GM21825 (cell line): ENCODE measurements at regions not wholly inside any gene's neighbourhood (a gene's known extent, or its start where the extent isn't known, plus 50 kb on each side); places are given as distances from the start of the nearest gene placed in this dataset.

Source experiments
- ATAC-seq: cut with Tn5 transposase; IDR thresholded peaks from one replicate; pipeline ENCODE4 v1.9.1; 2021; ENCODE audit warnings: mild to moderate bottlenecking, moderate library complexity; ENCODE audit not compliant: unreplicated experiment

- ATAC-seq = no peak
Measured at GRCh38 chr5:168002116-168002515, 289.3 kb upstream of the WWC1 start.

DNA sequence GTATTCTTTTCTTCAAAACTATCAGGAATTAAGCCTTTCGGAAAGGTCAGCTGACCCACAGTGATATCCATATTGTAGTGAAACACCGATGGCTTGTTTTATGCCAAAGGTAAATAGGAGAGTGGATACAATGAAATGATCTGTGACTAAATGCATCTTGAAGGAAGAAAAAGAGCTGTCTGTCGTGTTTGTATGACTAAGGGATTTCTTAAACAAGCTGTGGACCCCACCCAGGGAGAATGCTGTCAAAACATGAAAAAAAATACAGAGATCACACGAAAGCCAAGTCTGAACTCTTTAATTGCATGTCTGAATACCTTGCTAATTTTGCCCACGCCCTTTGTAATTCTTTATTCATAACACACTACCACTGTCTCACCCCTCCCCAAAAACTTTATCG is 286.4 kb upstream of the WWC1 start:
- no peak for ATAC-seq

GRCh38 chr5:168005936-168006335 is 285.5 kb upstream of the WWC1 start:
- no peak for ATAC-seq

DNA sequence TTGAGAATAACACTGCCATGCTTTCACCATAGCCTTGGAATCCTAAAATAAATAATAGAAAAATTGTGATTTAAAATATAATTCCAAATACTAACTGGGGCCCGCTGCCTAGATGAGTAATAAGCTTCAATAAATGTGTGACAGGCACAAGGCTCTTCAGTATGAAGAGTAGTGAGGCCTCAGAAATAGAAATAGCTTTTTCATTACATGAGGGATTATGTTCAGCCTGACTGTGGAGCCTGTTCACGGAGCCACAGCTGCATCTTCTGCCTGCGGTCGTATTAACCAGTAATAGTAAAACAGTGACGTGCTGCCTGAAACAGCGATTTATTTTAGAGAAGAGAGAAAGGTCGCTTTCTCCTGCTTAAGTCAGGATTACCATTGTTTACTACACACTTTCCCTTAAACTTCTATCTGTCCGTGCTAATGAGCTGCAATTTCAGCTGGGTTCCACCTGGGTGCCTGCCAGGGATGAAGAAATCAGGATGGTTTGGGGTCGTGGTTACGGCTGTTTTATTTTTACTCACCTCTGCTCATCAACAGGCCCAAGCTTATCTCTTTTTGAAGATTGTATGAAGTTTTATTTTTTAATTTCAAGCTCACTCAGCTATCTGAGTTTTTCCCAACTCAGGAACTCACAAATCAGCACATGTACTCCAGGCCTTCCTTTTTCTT is 284.9 kb upstream of the WWC1 start:
- ATAC-seq = no peak

DNA sequence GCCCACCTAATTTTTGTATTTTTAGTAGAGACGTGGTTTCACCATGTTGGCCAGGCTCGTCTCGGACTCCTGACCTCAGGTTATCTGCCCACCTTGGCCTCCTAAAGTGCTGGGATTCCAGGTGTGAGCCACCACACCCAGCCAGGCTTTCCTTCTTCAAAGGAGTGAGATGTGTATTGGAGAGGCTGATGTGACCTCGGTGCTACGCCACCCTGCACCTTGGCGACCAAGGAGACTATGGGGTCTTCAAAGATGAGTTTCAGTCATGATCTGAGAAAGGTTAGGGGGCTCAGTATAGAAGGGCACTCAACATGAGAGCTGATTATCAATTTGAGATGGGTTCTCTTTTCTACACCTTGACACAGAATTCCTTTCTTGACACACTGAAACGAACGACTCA is 284.2 kb upstream of the WWC1 start:
- no peak for ATAC-seq

GRCh38 chr5:168008555-168008954 is 282.9 kb upstream of the WWC1 start:
- ATAC-seq = no peak

GRCh38 chr5:168011096-168011495 is 280.3 kb upstream of the WWC1 start:
- no peak for ATAC-seq

- no peak for ATAC-seq
Measured at GRCh38 chr5:168012006-168012405, 279.4 kb upstream of the WWC1 start.

DNA sequence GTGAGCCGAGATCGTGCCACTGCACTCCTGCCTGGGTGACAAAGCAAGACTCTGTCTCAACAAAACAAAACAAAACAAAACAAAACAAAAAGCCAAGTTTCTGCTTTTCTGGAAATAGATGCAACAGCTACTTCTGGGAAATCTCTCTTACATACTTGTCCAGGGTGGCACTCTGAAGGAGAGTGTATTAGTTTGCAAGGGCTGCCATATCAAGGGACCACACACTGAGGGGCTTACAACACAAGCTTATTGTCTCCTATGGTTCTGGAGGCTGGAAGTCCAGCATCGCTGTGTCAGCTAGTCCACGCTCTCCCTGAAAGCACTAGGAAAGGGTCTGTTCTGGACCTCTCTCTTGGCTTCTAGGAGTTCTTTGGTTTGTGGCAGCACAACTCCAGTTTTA is 277.9 kb upstream of the WWC1 start:
- ATAC-seq = no peak

GRCh38 chr5:168014433-168015123 is 276.9 kb upstream of the WWC1 start:
- ATAC-seq = no peak

DNA sequence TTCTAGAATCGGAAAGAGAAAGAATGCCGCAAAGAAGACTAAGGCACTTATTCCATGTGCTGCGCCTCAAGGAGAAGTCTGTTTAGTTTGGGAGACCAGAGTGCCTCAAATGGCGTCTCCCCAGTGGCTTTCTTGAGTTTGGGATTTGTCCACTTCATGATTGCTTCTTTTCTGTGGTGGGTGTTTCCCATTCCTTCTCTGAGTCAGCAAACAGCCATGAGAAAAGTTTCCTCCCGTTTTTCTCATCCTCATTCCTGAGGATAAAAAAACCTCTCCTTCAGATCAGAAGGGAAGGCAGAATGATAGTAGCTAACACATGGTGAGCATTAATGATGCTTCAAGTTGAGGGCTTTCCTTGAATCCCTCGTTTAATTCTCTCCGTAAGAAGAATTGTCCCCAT is 275.9 kb upstream of the WWC1 start:
- no peak for ATAC-seq

- ATAC-seq = no peak
Measured at GRCh38 chr5:168017313-168017712, 274.1 kb upstream of the WWC1 start.

DNA sequence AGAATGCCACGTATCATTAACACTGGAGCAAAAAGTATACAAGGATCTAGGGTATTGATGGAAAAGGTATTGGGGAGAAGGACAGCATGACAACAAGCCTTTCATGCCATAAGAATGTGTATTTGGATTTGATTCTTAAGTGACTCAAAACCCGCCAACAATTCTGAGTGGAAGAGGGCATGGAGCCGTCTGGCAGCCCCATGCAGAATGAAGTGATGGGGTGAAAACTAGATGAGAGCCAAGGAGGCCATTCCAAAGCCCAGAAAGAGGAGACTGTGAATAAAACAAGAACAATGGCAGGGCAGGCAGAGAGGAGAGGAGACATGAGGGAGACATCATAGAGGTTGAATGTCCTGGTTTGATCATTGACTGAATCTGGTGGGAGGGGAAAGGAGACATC is 272.3 kb upstream of the WWC1 start:
- no peak for ATAC-seq

DNA sequence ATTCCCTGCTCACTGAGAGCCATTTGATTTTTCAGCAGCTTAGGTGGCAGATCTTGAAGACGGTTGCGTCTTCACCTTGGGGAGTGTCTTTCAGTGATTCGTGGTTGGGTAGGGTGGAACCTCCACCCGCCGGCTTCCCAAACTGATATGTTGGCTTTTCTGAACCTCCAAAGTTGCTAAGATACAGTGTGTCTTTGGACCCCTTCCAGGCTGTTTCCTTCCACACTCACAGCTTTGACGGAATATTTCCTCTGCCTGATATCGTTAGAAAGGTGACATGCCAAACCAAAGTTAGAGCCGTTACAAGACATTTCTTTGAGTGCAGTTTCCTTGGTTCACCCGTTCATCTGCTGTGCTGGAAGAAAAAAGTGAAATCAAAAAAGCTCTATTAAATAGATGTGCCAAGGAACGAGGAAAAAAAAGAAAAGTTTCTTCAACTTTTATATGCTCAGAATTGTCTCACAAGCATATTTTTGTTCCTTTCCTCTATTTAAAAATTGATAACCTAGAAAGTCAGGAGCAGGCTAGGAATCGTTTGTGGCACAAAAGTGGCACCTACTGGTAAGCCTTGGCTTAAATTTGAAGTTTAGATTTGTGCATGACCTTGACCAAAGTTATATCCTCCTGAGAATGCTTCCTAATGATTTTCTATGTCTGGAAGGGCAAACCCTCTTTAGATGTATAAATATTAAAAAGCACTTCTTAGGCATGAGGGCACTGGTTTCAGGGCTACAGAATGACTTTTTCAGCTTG is 270.7 kb upstream of the WWC1 start:
- ATAC-seq = no peak

DNA sequence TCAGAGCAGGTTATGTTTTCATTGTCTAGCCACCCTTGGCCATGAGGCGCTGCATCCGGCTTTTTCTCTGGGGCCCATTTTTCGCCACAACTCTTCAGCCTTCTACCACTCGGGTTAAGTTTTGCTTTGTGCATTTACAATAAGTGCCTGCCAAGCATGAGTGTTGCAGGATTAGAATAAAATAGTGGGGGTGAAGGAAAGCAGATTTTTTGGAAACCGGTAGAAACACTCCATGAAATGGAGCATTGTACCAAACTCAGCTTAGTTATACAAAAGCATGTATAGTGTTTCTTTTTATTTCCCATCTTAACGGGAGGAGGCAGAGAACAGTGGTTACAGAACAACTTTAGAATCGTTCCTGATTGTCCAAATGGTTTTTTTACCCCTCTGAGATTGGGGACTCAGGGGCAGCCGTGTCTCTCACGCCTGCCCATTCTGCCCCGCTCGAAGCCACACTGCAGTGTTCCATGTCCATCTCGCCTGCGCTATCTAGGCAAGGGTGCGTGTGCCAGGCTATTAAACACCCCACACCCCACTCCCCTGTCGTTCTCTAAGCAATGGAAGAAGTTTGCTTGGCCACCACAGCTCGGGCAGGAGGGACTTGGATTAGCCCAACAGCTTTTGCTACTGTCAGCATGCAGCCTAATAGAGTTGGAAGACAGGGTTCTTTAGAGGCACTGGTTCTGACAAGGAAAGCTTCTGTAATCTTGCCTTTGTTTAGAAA is 268.8 kb upstream of the WWC1 start:
- ATAC-seq = no peak

DNA sequence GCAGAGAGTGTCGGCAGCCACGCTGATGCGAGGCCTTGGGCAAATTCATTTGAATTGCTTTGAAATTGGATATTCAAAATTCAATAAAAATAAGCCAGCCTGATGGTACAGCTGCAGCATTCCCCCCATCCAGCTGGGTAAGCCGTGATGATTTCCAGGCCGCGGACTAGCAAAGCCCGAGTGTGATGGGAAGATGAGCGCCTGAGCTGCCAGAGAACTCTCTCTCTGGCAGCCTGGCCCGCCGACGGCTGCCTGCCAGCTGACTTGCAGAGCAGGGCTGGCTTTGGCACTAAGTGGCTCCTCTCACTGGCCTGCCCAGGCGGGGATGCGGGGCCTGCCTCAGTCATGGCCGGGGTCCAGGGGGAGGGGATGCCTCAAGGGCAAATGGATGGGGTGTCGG is 268.3 kb upstream of the WWC1 start:
- no peak for ATAC-seq

GRCh38 chr5:168024306-168024705 is 267.1 kb upstream of the WWC1 start:
- no peak for ATAC-seq

DNA sequence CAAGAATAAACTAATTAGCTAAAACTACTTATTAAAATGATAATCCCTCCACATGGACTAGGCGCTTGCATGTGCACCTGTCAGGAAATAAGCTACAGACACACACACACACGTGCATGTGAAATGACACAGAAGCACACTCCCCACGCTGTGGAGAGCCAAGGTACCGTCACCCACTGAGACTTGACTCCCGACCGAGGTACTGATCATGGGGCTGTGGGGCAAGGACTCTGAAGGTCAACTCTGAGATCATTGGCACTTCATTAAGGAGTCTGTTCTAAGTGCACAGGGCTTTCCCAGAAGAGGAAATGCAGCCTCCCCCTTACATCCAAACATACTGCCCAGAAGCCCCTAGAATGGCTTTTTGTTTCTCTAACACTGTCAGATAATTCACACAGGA is 264.4 kb upstream of the WWC1 start:
- ATAC-seq = no peak

DNA sequence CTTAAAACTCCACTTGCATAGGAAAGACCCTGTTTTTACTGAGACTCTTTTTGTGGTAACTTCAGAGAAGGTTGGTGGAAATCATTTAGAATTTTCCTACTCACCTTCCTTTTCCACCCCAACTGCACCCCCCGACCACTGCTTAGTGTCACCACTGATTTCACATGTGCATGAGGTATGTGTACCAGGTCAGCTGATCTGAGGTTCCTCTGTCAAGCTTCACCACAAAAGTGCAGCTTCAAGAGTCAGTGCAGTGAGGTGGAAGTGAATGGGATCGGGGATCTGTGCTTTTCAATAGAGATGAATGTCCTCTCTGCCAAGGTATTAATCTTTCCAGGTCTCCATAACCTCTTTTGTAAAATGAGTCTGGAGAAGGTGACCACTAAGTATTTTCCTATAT is 260.5 kb upstream of the WWC1 start:
- no peak for ATAC-seq

- no peak for ATAC-seq
Measured at GRCh38 chr5:168031614-168032013, 259.8 kb upstream of the WWC1 start.

DNA sequence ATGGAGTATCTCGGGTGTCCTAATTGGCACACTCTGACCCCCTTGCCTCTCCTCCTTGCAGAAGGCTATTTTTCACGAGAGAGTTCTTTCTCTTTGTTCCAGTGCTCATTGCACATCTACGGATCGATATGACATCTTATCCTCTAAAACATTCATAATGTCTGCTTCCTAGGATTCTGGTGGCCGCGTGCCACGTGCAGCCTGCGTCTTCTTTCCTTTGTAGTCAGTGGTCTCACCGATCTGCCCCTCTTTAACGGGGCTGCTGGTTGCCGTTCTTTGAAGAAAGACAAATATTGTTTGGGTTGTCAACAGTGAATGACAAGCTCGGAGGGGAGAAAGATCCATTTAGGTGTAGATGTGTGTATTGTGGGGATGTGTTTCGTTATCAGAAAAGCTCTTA is 252.4 kb upstream of the WWC1 start:
- no peak for ATAC-seq
